GM23338 (cell line): ENCODE measurements at regions not wholly inside any gene's neighbourhood (a gene's known extent, or its start where the extent isn't known, plus 50 kb on each side); places are given as distances from the start of the nearest gene placed in this dataset.

Experiments
- ATAC-seq: fragments of 200-7000 bp; cut with Tn5 transposase; 3 replicates; pipeline ENCODE4 v1.9.1; 2020
- DNase-seq: peaks from one replicate; pipeline ENCODE4 v3.0.0-alpha.2; 2015; ENCODE audit warnings: low spot score
- H2AFZ ChIP-seq: fragments of 200-600 bp; sonication (generic); 2 replicates; pipeline ENCODE4 v1.8.0; 2016; ENCODE audit warnings: antibody characterized with exemption, mild to moderate bottlenecking, moderate library complexity
- H3F3A ChIP-seq: fragments of 200-600 bp; sonication (generic); replicated peaks from 2 replicates; pipeline ENCODE4 v1.8.0; 2017; ENCODE audit warnings: antibody characterized with exemption, mixed run types, low read depth
- H3K27ac ChIP-seq: fragments of 200-600 bp; sonication (generic); 2 replicates; pipeline ENCODE4 v1.6.1; 2016; ENCODE audit warnings: low read depth
- H3K27me3 ChIP-seq: fragments of 200-600 bp; sonication (generic); 2 replicates; pipeline ENCODE4 v1.8.0; 2016; ENCODE audit warnings: mild to moderate bottlenecking, mixed run types, moderate library complexity; ENCODE audit not compliant: insufficient read depth
- H3K36me3 ChIP-seq: fragments of 200-600 bp; sonication (generic); 2 replicates; pipeline ENCODE4 v1.8.0; 2016; ENCODE audit warnings: mild to moderate bottlenecking; ENCODE audit not compliant: insufficient read depth
- H3K4me1 ChIP-seq: fragments of 200-600 bp; sonication (generic); 2 replicates; pipeline ENCODE4 v1.8.0; 2016; ENCODE audit warnings: mild to moderate bottlenecking, moderate library complexity; ENCODE audit not compliant: insufficient read depth
- H3K4me2 ChIP-seq: fragments of 200-600 bp; sonication (generic); 2 replicates; pipeline ENCODE4 v1.7.1; 2017; ENCODE audit warnings: mixed run types
- H3K4me3 ChIP-seq: fragments of 200-600 bp; sonication (generic); 2 replicates; pipeline ENCODE4 v1.6.1; 2016; ENCODE audit warnings: mixed run types
- H3K79me2 ChIP-seq: fragments of 200-600 bp; sonication (generic); replicated peaks from 2 replicates; pipeline ENCODE4 v1.8.0; 2017; ENCODE audit warnings: mild to moderate bottlenecking; ENCODE audit not compliant: insufficient read depth
- H3K9me2 ChIP-seq: fragments of 200-600 bp; sonication (generic); 2 replicates; pipeline ENCODE4 v1.8.0; 2017; ENCODE audit not compliant: insufficient read depth
- H4K20me1 ChIP-seq: fragments of 200-600 bp; sonication (generic); replicated peaks from 2 replicates; pipeline ENCODE4 v1.8.0; 2017; ENCODE audit warnings: mild to moderate bottlenecking; ENCODE audit not compliant: insufficient read depth
- H3K27ac Mint-ChIP-seq: 2 replicates; pipeline ENCODE4 v1.8.0; 2020; ENCODE audit warnings: inconsistent platforms, mild to moderate bottlenecking, moderate library complexity, mixed read lengths
- H3K27me3 Mint-ChIP-seq: 3 replicates; pipeline ENCODE4 v1.8.0; 2022; ENCODE audit warnings: low read depth, mild to moderate bottlenecking, moderate library complexity, mixed read lengths, inconsistent platforms; ENCODE audit not compliant: insufficient read depth, poor library complexity
- H3K36me3 Mint-ChIP-seq: 3 replicates; pipeline ENCODE4 v1.8.0; 2021; ENCODE audit warnings: low read depth, mild to moderate bottlenecking, inconsistent platforms, moderate library complexity, mixed read lengths
- H3K4me1 Mint-ChIP-seq: 3 replicates; pipeline ENCODE4 v1.8.0; 2020; ENCODE audit warnings: mild to moderate bottlenecking, inconsistent platforms, mixed read lengths
- H3K4me3 Mint-ChIP-seq: 3 replicates; pipeline ENCODE4 v1.8.0; 2021; ENCODE audit warnings: moderate library complexity, mild to moderate bottlenecking, inconsistent platforms, mixed read lengths
- H3K9me3 Mint-ChIP-seq: 3 replicates; pipeline ENCODE4 v1.8.0; 2020; ENCODE audit warnings: moderate library complexity, mild to moderate bottlenecking, inconsistent platforms, mixed read lengths
- CREB1 ChIP-seq: fragments of 250-450 bp; sonication (Bioruptor Pico); IDR thresholded peaks from 2 replicates; pipeline ENCODE4 v1.5.0; 2020; ENCODE audit warnings: low read depth, mild to moderate bottlenecking, moderate library complexity
- CTCF ChIP-seq, 2 experiments: fragments of 200-600 bp in 1 of 2; sonication (generic) in 1 of 2; conservative IDR thresholded peaks; 2 replicates each; pipeline versions ENCODE4 v1.5.1 to v1.6.1; 2016 to 2017; ENCODE audit warnings: antibody characterized with exemption in 2 of 2, low read depth in 2 of 2, mild to moderate bottlenecking in 2 of 2, moderate library complexity in 1 of 2
- ETS1 ChIP-seq: IDR thresholded peaks from 2 replicates; pipeline ENCODE4 v1.6.1; 2016; ENCODE audit warnings: antibody characterized with exemption
- EZH2 ChIP-seq: fragments of 200-600 bp; sonication (generic); IDR thresholded peaks from one replicate; pipeline ENCODE4 v1.8.0; 2017; ENCODE audit warnings: antibody characterized with exemption, mild to moderate bottlenecking, low read depth; ENCODE audit not compliant: unreplicated experiment
- EZH2phosphoT487 ChIP-seq: fragments of 200-600 bp; sonication (generic); IDR thresholded peaks from one replicate; pipeline ENCODE4 v1.8.1; 2018; ENCODE audit warnings: antibody characterized with exemption; ENCODE audit not compliant: unreplicated experiment
- JUNB ChIP-seq: IDR thresholded peaks from one replicate; pipeline ENCODE4 v1.6.1; 2016; ENCODE audit warnings: antibody characterized with exemption; ENCODE audit not compliant: unreplicated experiment
- NANOG ChIP-seq: IDR thresholded peaks from 2 replicates; pipeline ENCODE4 v1.6.1; 2016; ENCODE audit warnings: antibody characterized with exemption, borderline replicate concordance
- POLR2AphosphoS5 ChIP-seq: IDR thresholded peaks from 2 replicates; pipeline ENCODE4 v1.6.1; 2016; ENCODE audit warnings: antibody characterized with exemption, low read depth
- REST ChIP-seq: IDR thresholded peaks from one replicate; pipeline ENCODE4 v1.6.1; 2018; ENCODE audit warnings: antibody characterized with exemption; ENCODE audit not compliant: unreplicated experiment
- STAT1 ChIP-seq: IDR thresholded peaks from one replicate; pipeline ENCODE4 v1.6.1; 2016; ENCODE audit warnings: antibody characterized with exemption; ENCODE audit not compliant: unreplicated experiment
- ZNF114 ChIP-seq: fragments of 250-450 bp; sonication (Bioruptor Pico); IDR thresholded peaks from 2 replicates; pipeline ENCODE4 v1.5.0; 2020; ENCODE audit warnings: mild to moderate bottlenecking, moderate library complexity
- ZNF462 ChIP-seq: fragments of 250-450 bp; sonication (Bioruptor Pico); IDR thresholded peaks from 2 replicates; pipeline ENCODE4 v1.5.0; 2020; ENCODE audit warnings: mild to moderate bottlenecking, moderate library complexity

GRCh38 chr7:95700917-95701316, 71.4 kb upstream of the DYNC1I1 start (continued):
- TF ChIP-seq ETS1 = no peak
- no peak for TF ChIP-seq JUNB
- no peak for TF ChIP-seq ZNF114 (CRISPR knock-in tag)

GRCh38 chr7:95694334-95694733, 78.0 kb upstream of the DYNC1I1 start:
- Histone ChIP-seq H2AFZ (no peak overlapping the region), H3K4me1 (no peaks in the 10 kb centered on the region), H4K20me1 (no peaks in the 10 kb centered on the region), H3K4me2 (no peak overlapping the region), H3K4me3 (no peak overlapping the region), H3K36me3 (no peaks in the 10 kb centered on the region), H3K27ac (no peak overlapping the region), H3K9me2 (no peaks in the 10 kb centered on the region), H3F3A (no peaks in the 10 kb centered on the region), H3K79me2 (no peaks in the 10 kb centered on the region), H3K27me3 (no peaks in the 10 kb centered on the region)
- H3K4me3 Mint-ChIP-seq = no peak overlapping the region
- H3K27me3 Mint-ChIP-seq = peaks cover 1% of the 10 kb centered on the region
- H3K27ac Mint-ChIP-seq = no peak overlapping the region
- DNase-seq (no peak), ATAC-seq (no peak)
- no peaks in the 10 kb centered on the region for H3K4me1 Mint-ChIP-seq
- H3K36me3 Mint-ChIP-seq = no peaks in the 10 kb centered on the region
- no peaks in the 10 kb centered on the region for H3K9me3 Mint-ChIP-seq
- TF ChIP-seq EZH2phosphoT487 (no peak), STAT1 (no peak), REST (no peak), ZNF114 (CRISPR knock-in tag) (no peak), CTCF (conservative IDR thresholded peaks at IDR 0.05; ENCODE audit: low read depth in 2 of 2) (no peak), NANOG (no peak), ZNF462 (CRISPR knock-in tag) (no peak), EZH2 (no peak), ETS1 (no peak), CREB1 (CRISPR knock-in tag) (no peak), POLR2AphosphoS5 (no peak)
